GM12878 (cell line): ENCODE measurements at regions not wholly inside any gene's neighbourhood (a gene's known extent, or its start where the extent isn't known, plus 50 kb on each side); places are given as distances from the start of the nearest gene placed in this dataset.
"Not testable (repeated sequence)": the region's sequence is repeated elsewhere in the genome, so short reads cannot be mapped to it uniquely, and the experiment has no call there.

Source experiments
- ATAC-seq: fragments of 200-7000 bp; cut with Tn5 transposase; 3 replicates; pipeline ENCODE4 v1.9.1; 2020; ENCODE audit warnings: mild to moderate bottlenecking, moderate library complexity
- BruUV-seq: library from RNA; stranded (reverse); fragments of 400-500 nt; replicated peaks from 2 replicates; lab custom pipeline; 2021; lab: Mats Ljungman, UMichigan
- CTCF ChIA-PET: fragments of 300-600 bp; sonication (Branson Sonifier 250); formaldehyde crosslinking; extraction: SDS; loops from one replicate; lab custom pipeline; 2021; ENCODE audit warnings: inconsistent platforms; lab: Yijun Ruan, JAX
- POLR2A ChIA-PET: fragments of 350-600 bp; formaldehyde crosslinking; extraction: SDS; loops from one replicate; lab custom pipeline; 2021; ENCODE audit warnings: inconsistent platforms; lab: Charles Lee
- RAD21 ChIA-PET: fragments of 300-600 bp; sonication (Branson Sonifier 250); formaldehyde crosslinking; loops from one replicate; lab custom pipeline; 2023; ENCODE audit warnings: antibody characterized with exemption; ENCODE audit not compliant: unreplicated experiment; lab: Charles Lee
- SMC1A ChIA-PET: fragments of 300-600 bp; sonication (Branson Sonifier 250); formaldehyde crosslinking; loops from one replicate; lab custom pipeline; 2023; ENCODE audit not compliant: unreplicated experiment, uncharacterized antibody; lab: Charles Lee
- DNase-seq: peaks from one replicate; pipeline ENCODE4 v3.0.0-alpha.2; 2011; ENCODE audit warnings: low read depth, low spot score
- FAIRE-seq: peaks from 3 replicates; lab custom pipeline; 2011; peaks lifted over from hg19 to GRCh38; lab: Jason Lieb, UNC
- H2AFZ ChIP-seq: 2 replicates; pipeline ENCODE4 v1.6.0; 2011; ENCODE audit warnings: low read depth, low read length, control low read depth; ENCODE audit not compliant: control insufficient read depth
- H3K27ac ChIP-seq: 2 replicates; pipeline ENCODE4 v1.5.1; 2011; ENCODE audit warnings: control low read depth; ENCODE audit not compliant: control insufficient read depth, insufficient read depth
- H3K27me3 ChIP-seq, 2 experiments: replicated peaks in 1 of 2; 2 replicates each; pipeline versions ENCODE4 v1.6.0 to v1.6.1; 2011; ENCODE audit warnings: low read length in 1 of 2; ENCODE audit not compliant: control insufficient read depth in 2 of 2, insufficient read depth in 2 of 2
- H3K36me3 ChIP-seq, 2 experiments: 2 replicates each; pipeline ENCODE4 v1.5.1; 2011; ENCODE audit warnings: low read length in 1 of 2; ENCODE audit not compliant: control insufficient read depth in 2 of 2, insufficient read depth in 2 of 2
- H3K4me1 ChIP-seq: 2 replicates; pipeline ENCODE4 v1.6.1; 2011; ENCODE audit warnings: mild to moderate bottlenecking, low read length, moderate library complexity, mixed read lengths; ENCODE audit not compliant: control insufficient read depth, insufficient read depth
- H3K4me2 ChIP-seq: 2 replicates; pipeline ENCODE4 v1.6.0; 2011; ENCODE audit warnings: control low read depth; ENCODE audit not compliant: control insufficient read depth, insufficient read depth
- H3K4me3 ChIP-seq: fragments of 200-600 bp; sonication (generic); 2 replicates; pipeline ENCODE4 v1.5.1; 2016
- H3K79me2 ChIP-seq: 2 replicates; pipeline ENCODE4 v1.6.0; 2011; ENCODE audit warnings: low read length; ENCODE audit not compliant: control insufficient read depth, insufficient read depth
- H3K9ac ChIP-seq: 2 replicates; pipeline ENCODE4 v1.8.0; 2011; ENCODE audit warnings: low read length, control low read depth, mixed read lengths; ENCODE audit not compliant: control insufficient read depth, insufficient read depth
- H3K9me3 ChIP-seq: replicated peaks from 3 replicates; pipeline ENCODE4 v1.5.1; 2011; ENCODE audit warnings: mild to moderate bottlenecking, low read length; ENCODE audit not compliant: control insufficient read depth, insufficient read depth
- H4K20me1 ChIP-seq: 2 replicates; pipeline ENCODE4 v1.6.0; 2011; ENCODE audit not compliant: control insufficient read depth, insufficient read depth
- GATAD2B ChIP-seq: fragments of 450-650 bp; conservative IDR thresholded peaks from 2 replicates; pipeline ENCODE4 v1.6.1; 2017; ENCODE audit warnings: low read depth, mild to moderate bottlenecking, moderate library complexity
- IRF3 ChIP-seq: fragments of 450-650 bp; IDR thresholded peaks from 2 replicates; pipeline ENCODE4 v1.6.1; 2014; ENCODE audit warnings: mild to moderate bottlenecking
- MEF2A ChIP-seq: IDR thresholded peaks from 2 replicates; pipeline ENCODE4 v1.6.1; 2011; ENCODE audit warnings: low read depth, mild to moderate bottlenecking, low read length, moderate library complexity; ENCODE audit not compliant: insufficient read depth
- PKNOX1 ChIP-seq: fragments of 450-650 bp; IDR thresholded peaks from 2 replicates; pipeline ENCODE4 v1.6.1; 2016; ENCODE audit warnings: mild to moderate bottlenecking
- RB1 ChIP-seq: fragments of 450-650 bp; formaldehyde crosslinking; IDR thresholded peaks from 2 replicates; pipeline ENCODE4 v1.6.1; 2017; ENCODE audit warnings: mild to moderate bottlenecking, borderline replicate concordance
- SMAD1 ChIP-seq: fragments of 450-650 bp; IDR thresholded peaks from 2 replicates; pipeline ENCODE4 v1.6.1; 2018; ENCODE audit warnings: mild to moderate bottlenecking, low read depth; ENCODE audit not compliant: partially characterized antibody
- SMC3 ChIP-seq: IDR thresholded peaks from 2 replicates; pipeline ENCODE4 v1.6.1; 2011; ENCODE audit warnings: low read length, improper control_type of control experiment, borderline replicate concordance
- WGBS: methylation state at CpG from one replicate; pipeline ENCODE4 v1.1.6; 2016; ENCODE audit warnings: low lambda C conversion rate; ENCODE audit not compliant: insufficient replicate concordance, insufficient coverage; ENCODE audit errors: missing lambda C conversion rate; 5-methylcytosine and 5-hydroxymethylcytosine counted together
- in situ Hi-C: fragments of 300-500 bp; cut with MboI; formaldehyde crosslinking; loops from 9 replicates; pipeline ENCODE4 v1.14.3; 2018; ENCODE audit warnings: mixed read lengths
- intact Hi-C: fragments of 100-400 bp; cut with micrococcal nuclease; formaldehyde crosslinking; loops from one replicate; pipeline ENCODE4 v1.14.2; 2022; ENCODE audit not compliant: unreplicated experiment
- TF ChIP-seq, protein P1 (sequence below): IDR thresholded peaks from 2 replicates; pipeline ENCODE4 v1.6.1; 2012; ENCODE audit warnings: low read length, inconsistent platforms
- TF ChIP-seq, protein P2 (sequence below): IDR thresholded peaks from 2 replicates; pipeline ENCODE4 v1.6.1; 2012; ENCODE audit warnings: low read depth, low read length, improper control_type of control experiment

DNA sequence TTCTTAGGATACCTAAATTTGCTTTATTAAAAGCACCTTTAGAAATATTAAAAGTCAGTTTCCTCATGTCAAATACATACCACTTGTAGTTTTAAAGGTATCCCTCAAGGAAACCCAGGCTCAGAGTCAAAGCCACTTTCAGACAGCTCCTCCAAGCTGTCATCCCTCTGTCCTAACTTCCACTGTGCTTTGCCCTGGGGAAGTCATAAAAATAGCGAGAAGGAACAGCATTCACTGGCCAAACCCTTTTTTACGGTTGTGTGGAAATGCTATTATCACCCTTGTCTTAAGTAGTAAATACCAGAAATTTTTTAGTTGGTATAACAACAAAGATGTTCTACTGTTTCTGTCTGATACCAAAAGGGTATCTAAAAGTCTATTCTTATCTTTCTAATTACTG is 680.5 kb downstream of the ZEB2 start:
- no peak for ATAC-seq
- no TSS peak for BruUV-seq
- no peak overlapping the region for H3K4me2 ChIP-seq
- no peak for DNase-seq
- RAD21 ChIA-PET: no interaction called here
- H3K27ac ChIP-seq: no peak overlapping the region
- H3K27me3 ChIP-seq: peaks cover 0 to 5% of the 10 kb centered on the region in 2 experiments; a peak in 1 of 4 replicates
- TF ChIP-seq SMAD1 (no peak), RB1 (no peak), GATAD2B (no peak), PKNOX1 (no peak), SMC3 (no peak), MEF2A (no peak), IRF3 (no peak)
- TF ChIP-seq, protein P1, sequence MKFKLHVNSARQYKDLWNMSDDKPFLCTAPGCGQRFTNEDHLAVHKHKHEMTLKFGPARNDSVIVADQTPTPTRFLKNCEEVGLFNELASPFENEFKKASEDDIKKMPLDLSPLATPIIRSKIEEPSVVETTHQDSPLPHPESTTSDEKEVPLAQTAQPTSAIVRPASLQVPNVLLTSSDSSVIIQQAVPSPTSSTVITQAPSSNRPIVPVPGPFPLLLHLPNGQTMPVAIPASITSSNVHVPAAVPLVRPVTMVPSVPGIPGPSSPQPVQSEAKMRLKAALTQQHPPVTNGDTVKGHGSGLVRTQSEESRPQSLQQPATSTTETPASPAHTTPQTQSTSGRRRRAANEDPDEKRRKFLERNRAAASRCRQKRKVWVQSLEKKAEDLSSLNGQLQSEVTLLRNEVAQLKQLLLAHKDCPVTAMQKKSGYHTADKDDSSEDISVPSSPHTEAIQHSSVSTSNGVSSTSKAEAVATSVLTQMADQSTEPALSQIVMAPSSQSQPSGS: no peak
- TF ChIP-seq, protein P2, sequence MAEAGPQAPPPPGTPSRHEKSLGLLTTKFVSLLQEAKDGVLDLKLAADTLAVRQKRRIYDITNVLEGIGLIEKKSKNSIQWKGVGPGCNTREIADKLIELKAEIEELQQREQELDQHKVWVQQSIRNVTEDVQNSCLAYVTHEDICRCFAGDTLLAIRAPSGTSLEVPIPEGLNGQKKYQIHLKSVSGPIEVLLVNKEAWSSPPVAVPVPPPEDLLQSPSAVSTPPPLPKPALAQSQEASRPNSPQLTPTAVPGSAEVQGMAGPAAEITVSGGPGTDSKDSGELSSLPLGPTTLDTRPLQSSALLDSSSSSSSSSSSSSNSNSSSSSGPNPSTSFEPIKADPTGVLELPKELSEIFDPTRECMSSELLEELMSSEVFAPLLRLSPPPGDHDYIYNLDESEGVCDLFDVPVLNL: no peak
- H3K79me2 ChIP-seq: no peaks in the 10 kb centered on the region
- no peaks in the 10 kb centered on the region for H3K9me3 ChIP-seq
- no peaks in the 10 kb centered on the region for H3K4me1 ChIP-seq
- no peak overlapping the region for H2AFZ ChIP-seq
- no peak overlapping the region for H3K9ac ChIP-seq
- no peak for FAIRE-seq
- in situ Hi-C loops (no loop called here), intact Hi-C loops (no loop called here)
- H4K20me1 ChIP-seq: no peaks in the 10 kb centered on the region
- WGBS: 48% methylated on average over 2 of the region's 2 CpGs
- CTCF ChIA-PET: interaction anchor here (0.7 to 1.2 kb wide), 3 partner anchors 36 to 555 kb away, joined by 3 read pairs; no protein-coding TSS in a partner anchor
- SMC1A ChIA-PET: interaction anchor here (0.7 to 1.6 kb wide), 2 partner anchors 14 to 35 kb away, joined by 3 to 5 read pairs; no protein-coding TSS in a partner anchor
- no peak overlapping the region for H3K4me3 ChIP-seq
- POLR2A ChIA-PET: no interaction called here
- no peaks in the 10 kb centered on the region for H3K36me3 ChIP-seq

- H3K79me2 ChIP-seq, in situ Hi-C loops, H3K4me3 ChIP-seq, H3K9me3 ChIP-seq, H3K4me2 ChIP-seq, BruUV-seq, POLR2A ChIA-PET, CTCF ChIA-PET, H4K20me1 ChIP-seq, intact Hi-C loops, H3K27me3 ChIP-seq, H3K4me1 ChIP-seq, ATAC-seq, H3K27ac ChIP-seq, SMC1A ChIA-PET, DNase-seq, H2AFZ ChIP-seq, H3K36me3 ChIP-seq, FAIRE-seq, H3K9ac ChIP-seq, RAD21 ChIA-PET: not testable (repeated sequence)
Observed at GRCh38 chr2:143837055-143837454, 682.9 kb downstream of the ZEB2 start.
